ENCODE measurements at regions not wholly inside any gene's neighbourhood (a gene's known extent, or its start where the extent isn't known, plus 50 kb on each side); places are given as distances from the start of the nearest gene placed in this dataset.
"Not testable (repeated sequence)": the region's sequence is repeated elsewhere in the genome, so short reads cannot be mapped to it uniquely, and the experiment has no call there.

GRCh38 chr2:116922414-116922813, 892.1 kb upstream of the DDX18 start:
- no peak for DNase-seq

GRCh38 chr2:116924509-116924908, 890.0 kb upstream of the DDX18 start:
- no peak for DNase-seq

GRCh38 chr2:116935097-116935814, 879.2 kb upstream of the DDX18 start:
- no peak for DNase-seq

GRCh38 chr2:116948258-116948657, 866.2 kb upstream of the DDX18 start:
- DNase-seq, result no peak

- DNase-seq, result no peak
Observed at GRCh38 chr2:116949249-116949648, 865.2 kb upstream of the DDX18 start.

- peak in 1 of 51 donors; percentile 8 for DNase-seq
Observed at GRCh38 chr2:116952254-116952653, 862.2 kb upstream of the DDX18 start.

GRCh38 chr2:116955646-116956045, 858.8 kb upstream of the DDX18 start:
- DNase-seq, result no peak

GRCh38 chr2:116975608-116976007, 838.9 kb upstream of the DDX18 start:
- no peak for DNase-seq

GRCh38 chr2:116979916-116980764, 834.4 kb upstream of the DDX18 start:
- no peak for DNase-seq

GRCh38 chr2:116987447-116987846, 827.0 kb upstream of the DDX18 start:
- no peak for DNase-seq

GRCh38 chr2:116988303-116988702, 826.2 kb upstream of the DDX18 start:
- no peak for DNase-seq

- DNase-seq, result no peak
Observed at GRCh38 chr2:117019357-117019756, 795.1 kb upstream of the DDX18 start.

- DNase-seq, result no peak
Observed at GRCh38 chr2:117027646-117028045, 786.8 kb upstream of the DDX18 start.

- DNase-seq, result not testable (repeated sequence)
Observed at GRCh38 chr2:117028708-117029107, 785.8 kb upstream of the DDX18 start.

GRCh38 chr2:117055499-117056375, 758.8 kb upstream of the DDX18 start:
- DNase-seq, result no peak

- DNase-seq, result no peak
Observed at GRCh38 chr2:117056376-117056748, 758.1 kb upstream of the DDX18 start.

- no peak for DNase-seq
Observed at GRCh38 chr2:117057016-117057415, 757.5 kb upstream of the DDX18 start.

- no peak for DNase-seq
Observed at GRCh38 chr2:117058366-117058765, 756.1 kb upstream of the DDX18 start.

GRCh38 chr2:117064021-117064420, 750.5 kb upstream of the DDX18 start:
- DNase-seq, result no peak

- DNase-seq, result no peak
Observed at GRCh38 chr2:117065912-117066311, 748.6 kb upstream of the DDX18 start.

- no peak for DNase-seq
Observed at GRCh38 chr2:117067900-117068299, 746.6 kb upstream of the DDX18 start.

- DNase-seq, result no peak
Observed at GRCh38 chr2:117068371-117068770, 746.1 kb upstream of the DDX18 start.

Measured in hypothalamus (tissue), 51 donors.